ENCODE measurements at regions not wholly inside any gene's neighbourhood (a gene's known extent, or its start where the extent isn't known, plus 50 kb on each side); places are given as distances from the start of the nearest gene placed in this dataset.

DNA sequence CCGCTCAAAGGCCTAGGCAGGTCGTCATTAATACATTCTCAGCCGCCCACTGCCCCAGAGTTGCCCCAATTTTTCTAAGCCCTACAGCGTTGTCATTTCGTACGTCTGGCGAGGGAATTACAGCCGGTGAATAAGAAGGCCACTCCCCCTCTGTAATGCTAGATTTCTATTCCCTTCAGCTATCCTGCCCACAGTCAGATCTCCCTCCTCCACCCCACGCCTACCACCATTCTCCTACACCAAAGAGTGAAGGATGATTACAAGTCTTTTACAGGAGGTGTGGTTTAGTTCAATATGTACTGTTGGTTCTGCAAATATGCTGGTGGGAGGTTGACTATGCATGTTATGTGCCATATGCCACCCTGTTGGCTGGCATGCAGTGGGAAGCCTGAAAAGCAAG is 83.7 kb upstream of the SMIM15 start:
- ATAC-seq: peak in 1 of 2 donors; percentile 26
- no peak for DNase-seq
- Histone ChIP-seq H3K27ac (ENCODE audit: low read length) (no peak overlapping the region), H3K9me3 (ENCODE audit: control insufficient read depth, low read length) (no peaks in the 10 kb centered on the region), H3K27me3 (ENCODE audit: control insufficient read depth, insufficient read depth) (no peaks in the 10 kb centered on the region), H3K4me3 (ENCODE audit: low read length) (no peak overlapping the region), H3K4me1 (ENCODE audit: control insufficient read depth, insufficient read depth, low read length) (no peaks in the 10 kb centered on the region)
- 60% methylated on average over 9 of the region's 9 CpGs for WGBS
- intact Hi-C loops (cut with DNase I): no loop called here

DNA sequence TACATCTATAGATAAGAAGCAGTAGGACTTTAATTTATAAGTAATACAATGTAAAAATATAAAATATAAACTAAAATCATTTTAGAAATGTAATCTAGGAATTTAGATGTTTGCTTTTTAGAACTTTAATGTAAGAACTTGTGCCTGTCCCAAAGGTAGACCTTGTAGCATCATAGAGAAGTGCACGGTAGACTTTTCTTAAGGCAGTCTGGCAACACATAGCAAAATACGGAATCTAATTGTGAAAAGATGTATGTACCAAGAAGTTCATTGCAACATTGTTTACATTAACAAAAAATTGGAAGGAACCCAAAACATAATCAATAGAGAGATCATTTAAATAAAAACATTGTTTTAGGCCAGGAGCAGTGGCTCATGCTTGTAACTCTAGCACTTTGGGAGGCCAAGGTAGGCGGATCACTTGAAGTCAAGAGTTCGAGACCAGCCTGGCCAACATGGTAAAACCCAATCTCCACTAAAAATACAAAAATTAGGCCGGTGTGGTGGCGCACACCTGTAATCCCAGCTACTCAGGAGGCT is 84.6 kb upstream of the SMIM15 start:
- no peaks in the 10 kb centered on the region for H3K4me1 ChIP-seq (ENCODE audit: control insufficient read depth, insufficient read depth, low read length)
- WGBS: 95% methylated on average over 6 of the region's 6 CpGs
- intact Hi-C loops (cut with DNase I): no loop called here
- ATAC-seq (no peak), DNase-seq (no peak)
- H3K9me3 ChIP-seq (ENCODE audit: control insufficient read depth, low read length): no peaks in the 10 kb centered on the region
- H3K4me3 ChIP-seq (ENCODE audit: low read length): no peak overlapping the region
- no peaks in the 10 kb centered on the region for H3K27me3 ChIP-seq (ENCODE audit: control insufficient read depth, insufficient read depth)
- no peak overlapping the region for H3K27ac ChIP-seq (ENCODE audit: low read length)

DNA sequence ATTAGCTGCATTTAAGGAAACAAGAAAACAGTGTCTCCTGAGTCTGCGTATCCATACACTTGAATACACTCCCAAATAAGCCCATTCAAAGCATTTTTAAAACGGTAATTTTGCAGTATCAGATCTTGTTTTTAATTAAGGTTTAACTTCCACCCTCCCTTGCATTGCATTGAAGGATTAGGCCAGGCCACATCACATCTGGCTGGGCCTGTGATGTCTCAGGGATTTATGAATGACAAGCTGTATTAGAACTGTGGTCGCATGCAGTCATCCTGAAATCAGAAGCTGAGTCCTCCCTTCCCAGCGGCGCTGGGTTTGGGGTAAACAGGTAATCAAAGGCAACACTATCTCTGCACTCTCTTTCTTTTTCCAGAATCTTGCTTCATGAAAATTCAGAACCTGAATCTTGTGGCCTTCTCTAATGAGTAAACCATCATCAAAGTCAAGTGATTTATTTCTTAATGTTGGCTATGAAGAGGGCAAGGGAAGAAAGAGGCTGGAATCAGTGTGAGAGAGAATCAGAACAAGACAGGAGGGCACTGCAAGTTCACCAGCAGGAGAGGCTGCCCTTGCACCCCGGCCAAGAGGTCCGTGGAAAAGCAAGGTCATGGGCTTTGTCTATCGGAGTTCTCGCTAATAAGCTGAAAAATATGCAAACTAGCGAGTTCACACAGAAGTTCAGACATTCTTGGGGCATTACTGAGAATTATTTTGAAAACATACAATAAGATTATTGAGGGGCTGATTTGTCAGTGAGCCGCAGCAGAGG is 80.0 kb upstream of the ZSWIM6 start:
- H3K27ac ChIP-seq (ENCODE audit: low read length): no peak overlapping the region
- intact Hi-C loops (cut with DNase I): no loop called here
- no peaks in the 10 kb centered on the region for H3K9me3 ChIP-seq (ENCODE audit: control insufficient read depth, low read length)
- 73% methylated on average over 11 of the region's 11 CpGs for WGBS
- DNase-seq (no peak), ATAC-seq (no peak)
- H3K4me1 ChIP-seq (ENCODE audit: control insufficient read depth, insufficient read depth, low read length): peaks cover 2% of the 10 kb centered on the region
- no peaks in the 10 kb centered on the region for H3K27me3 ChIP-seq (ENCODE audit: control insufficient read depth, insufficient read depth)
- no peak overlapping the region for H3K4me3 ChIP-seq (ENCODE audit: low read length)

DNA sequence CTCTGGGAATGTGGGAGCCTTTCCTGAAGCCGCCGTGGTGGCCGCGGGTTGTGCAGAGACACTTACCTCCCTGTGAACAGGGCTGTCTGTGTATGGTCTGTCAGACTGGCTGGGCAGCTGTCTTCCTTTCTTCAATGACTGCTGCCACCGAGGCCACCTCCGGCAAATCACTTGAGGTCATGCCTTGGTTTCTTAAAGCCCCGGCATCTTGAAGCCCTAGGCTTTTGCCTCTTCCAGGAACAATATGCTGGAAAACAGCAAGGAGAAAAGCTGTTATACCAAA is 79.5 kb upstream of the ZSWIM6 start:
- 73% methylated on average over 7 of the region's 7 CpGs for WGBS
- no peak overlapping the region for H3K4me3 ChIP-seq (ENCODE audit: low read length)
- peaks cover 2% of the 10 kb centered on the region for H3K4me1 ChIP-seq (ENCODE audit: control insufficient read depth, insufficient read depth, low read length)
- no peak for DNase-seq
- no peak overlapping the region for H3K27ac ChIP-seq (ENCODE audit: low read length)
- intact Hi-C loops (cut with DNase I): no loop called here
- ATAC-seq: no peak
- no peaks in the 10 kb centered on the region for H3K9me3 ChIP-seq (ENCODE audit: control insufficient read depth, low read length)
- H3K27me3 ChIP-seq (ENCODE audit: control insufficient read depth, insufficient read depth): no peaks in the 10 kb centered on the region

DNA sequence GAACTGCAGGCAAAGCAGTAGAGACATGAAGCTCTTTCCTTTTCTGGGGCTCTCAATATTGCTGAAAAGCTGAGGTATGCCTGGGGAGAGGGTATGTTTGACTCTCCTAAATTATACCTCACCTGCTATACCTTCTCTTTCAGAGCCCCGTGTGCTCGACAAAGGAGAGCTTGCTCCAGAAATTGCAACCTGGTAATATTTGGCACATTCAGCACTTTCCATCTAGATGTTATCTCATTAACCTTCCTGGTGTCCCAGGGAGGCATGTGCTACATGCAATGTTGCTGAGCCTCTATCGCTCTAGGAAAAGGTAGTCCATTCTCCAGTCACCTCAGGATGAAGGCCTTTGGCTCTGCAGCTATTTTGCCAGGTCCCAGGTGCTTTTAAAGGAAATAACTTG is 78.5 kb upstream of the ZSWIM6 start:
- DNase-seq (no peak), ATAC-seq (no peak)
- no peak overlapping the region for H3K27ac ChIP-seq (ENCODE audit: low read length)
- H3K4me1 ChIP-seq (ENCODE audit: control insufficient read depth, insufficient read depth, low read length): peaks cover 2% of the 10 kb centered on the region
- H3K9me3 ChIP-seq (ENCODE audit: control insufficient read depth, low read length): no peaks in the 10 kb centered on the region
- no peaks in the 10 kb centered on the region for H3K27me3 ChIP-seq (ENCODE audit: control insufficient read depth, insufficient read depth)
- WGBS: 59% methylated on average over 3 of the region's 3 CpGs
- no peak overlapping the region for H3K4me3 ChIP-seq (ENCODE audit: low read length)
- intact Hi-C loops (cut with DNase I): no loop called here

DNA sequence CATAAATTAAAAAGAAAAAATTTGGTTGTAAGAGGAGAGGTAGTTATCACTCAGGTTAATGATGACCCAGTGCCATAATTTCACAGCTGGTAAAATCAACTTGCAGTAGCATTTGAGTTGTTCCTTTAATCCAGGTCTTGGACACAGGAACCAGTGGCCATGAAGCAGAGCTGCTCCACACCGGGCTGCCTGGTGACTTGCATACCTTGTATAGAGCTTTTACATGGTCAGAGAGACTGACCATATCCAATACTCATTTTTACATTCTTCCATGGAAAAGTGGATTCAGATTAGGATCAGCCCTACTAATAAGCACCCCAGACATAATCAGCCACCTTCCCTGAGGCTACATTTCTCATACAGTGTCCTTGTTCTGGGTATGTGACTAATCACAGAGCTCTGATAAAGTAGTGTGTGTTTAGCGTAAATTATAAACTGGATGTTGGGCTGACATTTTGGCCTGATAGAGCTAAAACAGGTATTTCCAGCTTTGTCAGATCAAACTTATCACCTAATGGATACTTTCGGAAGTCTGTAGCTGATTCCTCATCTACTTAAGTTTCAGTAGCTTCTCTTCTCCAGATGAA is 77.0 kb upstream of the ZSWIM6 start:
- no peak for DNase-seq
- ATAC-seq: no peak
- H3K4me3 ChIP-seq (ENCODE audit: low read length): no peak overlapping the region
- H3K4me1 ChIP-seq (ENCODE audit: control insufficient read depth, insufficient read depth, low read length): peaks cover 2% of the 10 kb centered on the region
- intact Hi-C loops (cut with DNase I): no loop called here
- H3K27ac ChIP-seq (ENCODE audit: low read length): no peak overlapping the region
- H3K9me3 ChIP-seq (ENCODE audit: control insufficient read depth, low read length): no peaks in the 10 kb centered on the region
- 87% methylated on average over 3 of the region's 3 CpGs for WGBS
- no peaks in the 10 kb centered on the region for H3K27me3 ChIP-seq (ENCODE audit: control insufficient read depth, insufficient read depth)

DNA sequence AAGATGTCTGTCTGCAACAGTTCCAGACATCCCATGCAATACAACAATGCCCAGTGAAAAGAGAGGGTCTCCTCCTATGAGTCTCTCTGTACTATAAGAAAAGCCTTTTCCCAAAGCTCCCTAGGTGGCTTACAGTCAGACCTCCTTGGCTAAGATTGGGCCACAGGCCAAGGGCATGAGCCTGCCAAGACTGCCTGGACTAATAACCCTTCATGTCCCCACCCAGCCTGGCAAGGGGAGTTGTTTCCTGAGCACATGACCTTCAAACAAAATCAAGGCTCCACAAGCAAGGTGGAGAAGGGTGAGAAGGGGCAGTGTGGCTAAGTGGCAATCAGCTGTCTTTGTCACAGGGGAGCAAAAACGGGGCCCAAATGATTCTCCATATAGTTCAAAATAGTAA is 75.6 kb upstream of the ZSWIM6 start:
- H3K27me3 ChIP-seq (ENCODE audit: control insufficient read depth, insufficient read depth): no peaks in the 10 kb centered on the region
- 33% methylated on average over 1 of the region's 1 CpG for WGBS
- DNase-seq (peak; percentile 46 to 79 (median 70)), ATAC-seq (peak; percentile 73 to 77)
- no peak overlapping the region for H3K27ac ChIP-seq (ENCODE audit: low read length)
- peaks cover 2% of the 10 kb centered on the region for H3K4me1 ChIP-seq (ENCODE audit: control insufficient read depth, insufficient read depth, low read length)
- no peaks in the 10 kb centered on the region for H3K9me3 ChIP-seq (ENCODE audit: control insufficient read depth, low read length)
- H3K4me3 ChIP-seq (ENCODE audit: low read length): no peak overlapping the region
- intact Hi-C loops (cut with DNase I): no loop called here

DNA sequence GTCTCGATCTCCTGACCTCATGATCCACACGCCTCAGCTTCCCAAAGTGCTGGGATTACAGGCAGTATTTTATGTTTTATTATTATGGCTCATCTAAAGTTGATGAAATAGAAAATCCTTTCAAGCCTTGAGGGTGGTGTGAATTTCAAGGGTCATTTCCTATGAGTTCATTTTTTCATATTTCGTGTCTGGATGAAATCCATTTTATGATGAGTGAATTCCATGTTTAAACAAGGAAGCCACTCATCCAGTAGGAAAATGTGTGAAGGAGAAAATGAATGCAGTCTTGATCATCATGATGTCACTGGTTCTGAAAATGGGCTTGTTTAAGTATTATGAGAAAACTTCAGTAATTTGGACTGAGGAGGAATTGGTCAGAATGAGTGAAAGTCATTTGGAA is 74.6 kb upstream of the ZSWIM6 start:
- ATAC-seq (no peak), DNase-seq (no peak)
- Histone ChIP-seq H3K4me1 (ENCODE audit: control insufficient read depth, insufficient read depth, low read length) (peaks cover 2% of the 10 kb centered on the region), H3K27me3 (ENCODE audit: control insufficient read depth, insufficient read depth) (no peaks in the 10 kb centered on the region), H3K9me3 (ENCODE audit: control insufficient read depth, low read length) (no peaks in the 10 kb centered on the region), H3K4me3 (ENCODE audit: low read length) (no peak overlapping the region), H3K27ac (ENCODE audit: low read length) (no peak overlapping the region)
- intact Hi-C loops (cut with DNase I): no loop called here
- 87% methylated on average over 3 of the region's 3 CpGs for WGBS

DNA sequence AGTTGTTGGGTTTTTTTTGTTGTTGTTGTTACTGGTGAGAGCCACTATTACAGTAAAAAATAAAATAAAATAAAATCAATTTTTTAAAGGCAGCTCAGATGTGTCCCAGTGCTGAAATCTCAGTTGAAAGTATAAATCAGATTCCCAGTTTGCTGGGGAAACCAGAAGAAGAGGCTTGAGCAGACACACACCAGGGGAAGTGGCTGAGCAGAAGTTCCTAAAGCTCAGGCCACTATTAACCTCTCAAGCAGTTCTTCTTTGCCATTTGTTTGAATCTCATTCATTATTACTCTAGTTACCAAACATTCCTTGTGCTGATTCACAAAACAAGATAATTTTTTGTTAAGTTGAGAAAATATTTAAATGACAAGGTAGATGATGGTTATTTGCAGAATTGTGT is 70.9 kb upstream of the ZSWIM6 start:
- DNase-seq: no peak
- H3K9me3 ChIP-seq (ENCODE audit: control insufficient read depth, low read length): no peaks in the 10 kb centered on the region
- H3K4me1 ChIP-seq (ENCODE audit: control insufficient read depth, insufficient read depth, low read length): peaks cover 2% of the 10 kb centered on the region
- no peak for ATAC-seq
- intact Hi-C loops (cut with DNase I): no loop called here
- no peak overlapping the region for H3K27ac ChIP-seq (ENCODE audit: low read length)
- H3K4me3 ChIP-seq (ENCODE audit: low read length): no peak overlapping the region
- no peaks in the 10 kb centered on the region for H3K27me3 ChIP-seq (ENCODE audit: control insufficient read depth, insufficient read depth)

DNA sequence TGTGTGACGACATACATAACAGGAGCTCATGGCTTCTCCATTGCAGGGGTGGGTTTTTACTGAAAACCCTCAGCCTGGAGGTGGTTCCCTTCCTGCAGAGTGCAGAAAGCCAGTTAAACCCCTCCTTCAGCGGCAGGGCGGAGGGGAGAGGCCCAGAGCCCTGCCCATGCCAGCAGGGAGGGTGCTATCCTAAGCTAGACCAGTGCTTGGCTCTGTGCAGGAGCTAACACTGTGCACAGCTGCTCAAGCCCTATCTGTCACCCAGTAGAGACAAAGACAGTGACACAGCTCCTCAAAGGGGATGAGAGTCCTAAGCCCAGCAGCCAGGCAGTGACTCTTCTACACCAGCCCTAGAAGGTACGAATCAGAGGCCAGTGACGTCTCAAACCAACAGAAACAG is 70.0 kb upstream of the ZSWIM6 start:
- no peak overlapping the region for H3K4me3 ChIP-seq (ENCODE audit: low read length)
- intact Hi-C loops (cut with DNase I): no loop called here
- DNase-seq (no peak), ATAC-seq (peak in 1 of 2 donors; percentile 24)
- no peaks in the 10 kb centered on the region for H3K4me1 ChIP-seq (ENCODE audit: control insufficient read depth, insufficient read depth, low read length)
- no peaks in the 10 kb centered on the region for H3K9me3 ChIP-seq (ENCODE audit: control insufficient read depth, low read length)
- no peaks in the 10 kb centered on the region for H3K27me3 ChIP-seq (ENCODE audit: control insufficient read depth, insufficient read depth)
- 82% methylated on average over 5 of the region's 5 CpGs for WGBS
- no peak overlapping the region for H3K27ac ChIP-seq (ENCODE audit: low read length)

DNA sequence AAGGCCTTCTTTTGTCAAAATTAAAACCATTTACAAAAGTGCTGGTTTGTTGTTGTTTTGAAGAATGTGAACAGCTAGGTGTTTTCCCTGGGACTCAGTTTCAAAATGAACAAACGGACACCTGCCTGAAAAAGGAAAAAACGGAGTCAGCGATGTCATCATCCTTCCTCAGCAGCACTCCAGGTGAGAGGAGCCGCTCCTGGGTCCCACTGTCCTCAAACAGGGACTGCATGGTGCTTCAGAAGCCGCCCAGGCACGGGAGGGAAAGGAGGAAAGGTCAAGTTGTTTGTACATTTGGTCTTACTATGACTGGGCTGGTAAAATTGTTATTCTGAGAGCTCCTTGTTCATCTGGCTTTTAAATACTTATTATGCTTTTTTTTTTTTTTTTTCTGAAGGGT is 69.0 kb upstream of the ZSWIM6 start:
- Histone ChIP-seq H3K4me3 (ENCODE audit: low read length) (no peak overlapping the region), H3K27me3 (ENCODE audit: control insufficient read depth, insufficient read depth) (no peaks in the 10 kb centered on the region), H3K4me1 (ENCODE audit: control insufficient read depth, insufficient read depth, low read length) (no peaks in the 10 kb centered on the region), H3K27ac (ENCODE audit: low read length) (no peak overlapping the region), H3K9me3 (ENCODE audit: control insufficient read depth, low read length) (no peaks in the 10 kb centered on the region)
- ATAC-seq (no peak), DNase-seq (no peak)
- intact Hi-C loops (cut with DNase I): no loop called here
- WGBS: 63% methylated on average over 6 of the region's 6 CpGs

All from right cardiac atrium (tissue), 5 donors.